Anterior cingulate cortex (tissue), 58 donors: ENCODE measurements at regions not wholly inside any gene's neighbourhood (a gene's known extent, or its start where the extent isn't known, plus 50 kb on each side); places are given as distances from the start of the nearest gene placed in this dataset.
"Not testable (repeated sequence)": the region's sequence is repeated elsewhere in the genome, so short reads cannot be mapped to it uniquely, and the experiment has no call there.

ENCODE experiments used
- DNase-seq, 58 donors: peaks; one replicate each; lab custom pipeline; 2025; lab: John Stamatoyannopoulos, UW

GRCh38 chr22:22067192-22067591 is 84.6 kb upstream of the TOP3B start:
- DNase-seq = no peak

GRCh38 chr22:22064580-22064979 is 82.0 kb upstream of the TOP3B start:
- no peak for DNase-seq

GRCh38 chr22:22062306-22062793 is 79.8 kb upstream of the TOP3B start:
- DNase-seq = no peak

- DNase-seq = peak in 29 of 58 donors; percentile 4 to 59 (median 22)
These were observed 78.8 kb upstream of the TOP3B start for GRCh38 chr22:22061085-22062077.

- peak in 33 of 58 donors; percentile 7 to 64 (median 24) for DNase-seq
These were observed 77.9 kb upstream of the TOP3B start for GRCh38 chr22:22060200-22061084.

- DNase-seq = no peak
These were observed 76.9 kb upstream of the TOP3B start for GRCh38 chr22:22059291-22060002.

GRCh38 chr22:22058633-22059290 is 76.2 kb upstream of the TOP3B start:
- DNase-seq = no peak

GRCh38 chr22:22057617-22058378 is 75.2 kb upstream of the TOP3B start:
- no peak for DNase-seq

- not testable (repeated sequence) for DNase-seq
These were observed 74.4 kb upstream of the TOP3B start for GRCh38 chr22:22056809-22057594.

- DNase-seq = not testable (repeated sequence)
These were observed 70.1 kb upstream of the TOP3B start for GRCh38 chr22:22052548-22053139.

- not testable (repeated sequence) for DNase-seq
These were observed 68.4 kb upstream of the TOP3B start for GRCh38 chr22:22051032-22051431.

- DNase-seq = no peak
These were observed 67.7 kb upstream of the TOP3B start for GRCh38 chr22:22050141-22050775.

- DNase-seq = no peak
These were observed 67.1 kb upstream of the TOP3B start for GRCh38 chr22:22049684-22050083.

- no peak for DNase-seq
These were observed 66.5 kb upstream of the TOP3B start for GRCh38 chr22:22048981-22049531.

GRCh38 chr22:22048318-22048942 is 65.8 kb upstream of the TOP3B start:
- no peak for DNase-seq

- no peak for DNase-seq
These were observed 65.2 kb upstream of the TOP3B start for GRCh38 chr22:22047776-22048175.
